Osteoblast (primary cell): ENCODE measurements at regions not wholly inside any gene's neighbourhood (a gene's known extent, or its start where the extent isn't known, plus 50 kb on each side); places are given as distances from the start of the nearest gene placed in this dataset.

Source experiments
- DNase-seq: peaks from one replicate; pipeline ENCODE4 v3.0.0; 2011; ENCODE audit warnings: low spot score, mixed read lengths; ENCODE audit not compliant: insufficient read length; ENCODE audit errors: missing footprints
- H2AFZ ChIP-seq: 2 replicates; pipeline ENCODE4 v1.6.0; 2011; ENCODE audit warnings: mild to moderate bottlenecking, low read length
- H3K27ac ChIP-seq: 2 replicates; pipeline ENCODE4 v1.5.1; 2011; ENCODE audit warnings: mild to moderate bottlenecking, low read depth, low read length, moderate library complexity
- H3K27me3 ChIP-seq: 2 replicates; pipeline ENCODE4 v1.6.0; 2012; ENCODE audit warnings: mild to moderate bottlenecking, control low read depth, inconsistent platforms, low read length, moderate library complexity; ENCODE audit not compliant: insufficient read depth
- H3K36me3 ChIP-seq: 2 replicates; pipeline ENCODE4 v1.5.1; 2011; ENCODE audit warnings: mild to moderate bottlenecking, low read length, control low read depth, moderate library complexity; ENCODE audit not compliant: insufficient read depth
- H3K4me1 ChIP-seq: 2 replicates; pipeline ENCODE4 v1.5.1; 2011; ENCODE audit warnings: mild to moderate bottlenecking, low read length, control low read depth, moderate library complexity; ENCODE audit not compliant: insufficient read depth
- H3K4me2 ChIP-seq: 2 replicates; pipeline ENCODE4 v1.6.0; 2011; ENCODE audit warnings: mild to moderate bottlenecking, low read length; ENCODE audit not compliant: insufficient read depth
- H3K4me3 ChIP-seq: fragments of 200-600 bp; sonication (generic); 3 replicates; pipeline ENCODE4 v1.5.1; 2012; ENCODE audit warnings: mild to moderate bottlenecking, low read length, inconsistent platforms; ENCODE audit not compliant: insufficient read depth
- H3K79me2 ChIP-seq: 2 replicates; pipeline ENCODE4 v1.6.0; 2012; ENCODE audit warnings: mild to moderate bottlenecking, low read length, control low read depth, inconsistent platforms; ENCODE audit not compliant: insufficient read depth
- H3K9me3 ChIP-seq: 2 replicates; pipeline ENCODE4 v1.5.1; 2011; ENCODE audit warnings: low read depth, low read length, control low read depth
- H4K20me1 ChIP-seq: 2 replicates; pipeline ENCODE4 v1.6.0; 2012; ENCODE audit warnings: mild to moderate bottlenecking, low read length, control low read depth; ENCODE audit not compliant: insufficient read depth
- TF ChIP-seq, protein P1 (sequence below): IDR thresholded peaks from 2 replicates; pipeline ENCODE4 v1.5.1; 2011; ENCODE audit warnings: mild to moderate bottlenecking, low read depth, low read length, moderate library complexity; ENCODE audit errors: extremely low read depth

DNA sequence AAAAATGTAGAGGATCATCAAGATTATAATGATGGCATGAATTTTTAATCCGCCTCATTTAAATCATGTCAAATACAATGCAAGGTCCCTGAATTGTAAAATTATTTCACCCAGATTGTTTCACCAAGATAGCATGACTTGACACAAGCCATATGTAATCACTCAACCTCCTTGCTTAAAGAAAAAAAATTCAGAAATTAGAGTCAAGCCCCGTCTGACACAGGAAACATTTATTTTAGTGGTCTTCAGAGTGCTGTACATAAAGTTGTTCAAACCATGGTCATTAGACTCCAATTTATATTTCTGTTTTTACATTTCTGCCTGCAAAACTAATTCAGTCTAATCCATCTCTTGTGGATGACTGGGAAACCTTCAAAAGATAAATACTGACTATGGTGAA is 200.2 kb downstream of the CBLN4 start:
- TF ChIP-seq, protein P1, sequence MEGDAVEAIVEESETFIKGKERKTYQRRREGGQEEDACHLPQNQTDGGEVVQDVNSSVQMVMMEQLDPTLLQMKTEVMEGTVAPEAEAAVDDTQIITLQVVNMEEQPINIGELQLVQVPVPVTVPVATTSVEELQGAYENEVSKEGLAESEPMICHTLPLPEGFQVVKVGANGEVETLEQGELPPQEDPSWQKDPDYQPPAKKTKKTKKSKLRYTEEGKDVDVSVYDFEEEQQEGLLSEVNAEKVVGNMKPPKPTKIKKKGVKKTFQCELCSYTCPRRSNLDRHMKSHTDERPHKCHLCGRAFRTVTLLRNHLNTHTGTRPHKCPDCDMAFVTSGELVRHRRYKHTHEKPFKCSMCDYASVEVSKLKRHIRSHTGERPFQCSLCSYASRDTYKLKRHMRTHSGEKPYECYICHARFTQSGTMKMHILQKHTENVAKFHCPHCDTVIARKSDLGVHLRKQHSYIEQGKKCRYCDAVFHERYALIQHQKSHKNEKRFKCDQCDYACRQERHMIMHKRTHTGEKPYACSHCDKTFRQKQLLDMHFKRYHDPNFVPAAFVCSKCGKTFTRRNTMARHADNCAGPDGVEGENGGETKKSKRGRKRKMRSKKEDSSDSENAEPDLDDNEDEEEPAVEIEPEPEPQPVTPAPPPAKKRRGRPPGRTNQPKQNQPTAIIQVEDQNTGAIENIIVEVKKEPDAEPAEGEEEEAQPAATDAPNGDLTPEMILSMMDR: no peak
- Histone ChIP-seq H2AFZ (no peak overlapping the region), H3K4me2 (no peak overlapping the region), H4K20me1 (no peaks in the 10 kb centered on the region), H3K9me3 (peaks cover 3% of the 10 kb centered on the region), H3K4me1 (no peaks in the 10 kb centered on the region), H3K27me3 (no peaks in the 10 kb centered on the region), H3K27ac (no peak overlapping the region), H3K79me2 (no peaks in the 10 kb centered on the region), H3K4me3 (no peak overlapping the region), H3K36me3 (no peaks in the 10 kb centered on the region)
- DNase-seq: no peak

DNA sequence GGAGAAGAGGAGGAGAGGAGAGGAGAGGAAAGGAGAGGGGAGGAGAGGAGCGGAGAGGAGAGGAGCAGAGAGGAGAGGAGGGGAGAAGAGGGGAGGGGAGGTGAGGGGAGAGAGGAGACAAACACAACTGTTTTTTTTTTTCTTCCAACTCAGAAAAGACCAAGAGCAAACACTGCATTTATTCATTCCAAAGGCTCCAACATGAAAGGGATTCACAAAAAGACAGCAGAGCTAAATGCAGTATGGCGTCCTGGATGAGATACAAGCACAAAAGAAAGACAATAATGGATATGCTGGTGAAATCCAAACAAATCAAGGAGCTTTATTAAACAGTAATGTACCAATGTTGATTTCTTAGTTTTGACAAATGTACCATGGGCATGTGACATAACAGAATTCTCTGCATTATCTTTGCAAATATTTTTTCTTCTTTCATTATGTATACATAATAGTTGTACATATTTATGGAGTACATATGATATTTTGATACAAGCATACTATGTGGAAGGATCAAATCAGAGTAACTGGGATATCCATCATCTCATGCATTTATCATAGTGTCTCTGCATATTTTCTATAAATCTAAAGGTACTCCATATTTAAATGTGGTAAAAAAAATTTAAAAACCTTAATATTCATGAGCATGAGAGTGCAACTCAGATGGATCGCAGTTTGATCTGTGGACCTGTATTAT is 204.6 kb downstream of the CBLN4 start:
- Histone ChIP-seq H3K36me3 (no peaks in the 10 kb centered on the region), H3K9me3 (peaks cover 3% of the 10 kb centered on the region), H3K4me2 (no peak overlapping the region), H2AFZ (no peak overlapping the region), H3K4me1 (no peaks in the 10 kb centered on the region), H3K27ac (no peak overlapping the region), H3K27me3 (no peaks in the 10 kb centered on the region), H3K4me3 (no peak overlapping the region), H4K20me1 (no peaks in the 10 kb centered on the region), H3K79me2 (no peaks in the 10 kb centered on the region)
- TF ChIP-seq, protein P1: no peak
- no peak for DNase-seq

DNA sequence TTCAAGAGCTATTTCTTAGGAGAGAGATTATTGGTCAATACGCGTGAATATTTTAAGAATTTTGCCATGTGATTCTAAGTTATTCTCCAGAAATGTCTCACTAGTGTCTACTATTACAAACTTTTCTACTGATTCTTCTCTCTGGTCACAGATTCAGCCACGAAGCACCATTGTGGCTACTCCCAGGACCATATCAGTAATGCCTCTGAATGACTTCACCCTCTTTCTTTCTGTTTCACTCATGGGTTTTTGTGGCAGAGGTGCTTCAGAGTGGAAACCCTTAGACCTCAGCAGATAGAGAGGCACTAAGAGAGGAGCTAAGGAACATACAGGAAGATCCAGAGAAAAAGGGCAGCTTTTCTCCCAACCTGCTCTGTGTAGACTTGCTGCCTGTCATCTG is 211.3 kb downstream of the CBLN4 start:
- H4K20me1 ChIP-seq: no peaks in the 10 kb centered on the region
- no peaks in the 10 kb centered on the region for H3K9me3 ChIP-seq
- DNase-seq: no peak
- H3K27ac ChIP-seq: no peak overlapping the region
- no peaks in the 10 kb centered on the region for H3K4me1 ChIP-seq
- no peak overlapping the region for H2AFZ ChIP-seq
- no peak overlapping the region for H3K4me2 ChIP-seq
- no peaks in the 10 kb centered on the region for H3K79me2 ChIP-seq
- no peak overlapping the region for H3K4me3 ChIP-seq
- no peaks in the 10 kb centered on the region for H3K36me3 ChIP-seq
- TF ChIP-seq, protein P1: no peak
- H3K27me3 ChIP-seq: no peaks in the 10 kb centered on the region

DNA sequence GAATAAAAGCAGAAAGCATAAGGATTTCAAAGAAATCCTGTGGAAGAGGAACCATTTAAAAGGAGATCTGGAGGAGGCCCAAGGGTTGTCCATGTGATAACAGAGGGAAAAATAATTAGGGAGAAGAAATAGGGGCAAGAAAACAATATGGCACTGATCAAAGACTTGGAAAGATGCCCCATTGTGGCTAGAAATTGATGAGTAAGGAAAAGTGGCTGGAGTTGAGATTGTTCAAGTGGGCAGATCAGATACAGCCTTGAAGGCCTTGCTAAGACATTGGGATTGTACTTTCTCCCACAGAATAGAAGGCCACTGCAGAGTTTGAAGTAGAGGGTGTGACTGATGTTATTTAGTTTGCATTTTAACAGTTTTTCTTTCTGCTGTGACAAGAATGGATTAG is 213.3 kb downstream of the CBLN4 start:
- peaks cover 2% of the 10 kb centered on the region for H3K9me3 ChIP-seq
- DNase-seq: no peak
- no peaks in the 10 kb centered on the region for H3K79me2 ChIP-seq
- H4K20me1 ChIP-seq: no peaks in the 10 kb centered on the region
- TF ChIP-seq, protein P1: no peak
- H3K4me3 ChIP-seq: no peak overlapping the region
- no peak overlapping the region for H3K27ac ChIP-seq
- H3K4me2 ChIP-seq: no peak overlapping the region
- no peaks in the 10 kb centered on the region for H3K27me3 ChIP-seq
- no peaks in the 10 kb centered on the region for H3K4me1 ChIP-seq
- no peak overlapping the region for H2AFZ ChIP-seq
- no peaks in the 10 kb centered on the region for H3K36me3 ChIP-seq
